Esophagus muscularis mucosa (tissue), 3 donors: ENCODE measurements at regions not wholly inside any gene's neighbourhood (a gene's known extent, or its start where the extent isn't known, plus 50 kb on each side); places are given as distances from the start of the nearest gene placed in this dataset.

ENCODE experiments used
- POLR2A ChIP-seq: fragments of 450-650 bp; IDR thresholded peaks from one replicate; pipeline ENCODE4 v1.6.1; 2017; ENCODE audit warnings: antibody characterized with exemption, moderate library complexity, mild to moderate bottlenecking, low read depth
- TF ChIP-seq, protein P1 (sequence below), 3 experiments: fragments of 200-600 bp in 2 of 3; fragments of 450-650 bp in 1 of 3; sonication (generic) in 2 of 3; IDR thresholded peaks; one replicate each; pipeline ENCODE4 v1.5.1; 2017 to 2019; ENCODE audit warnings: antibody characterized with exemption in 3 of 3, mild to moderate bottlenecking in 2 of 3, moderate library complexity in 1 of 3

GRCh38 chr4:38482696-38483095 is 181.3 kb upstream of the KLF3 start:
- TF ChIP-seq, protein P1, sequence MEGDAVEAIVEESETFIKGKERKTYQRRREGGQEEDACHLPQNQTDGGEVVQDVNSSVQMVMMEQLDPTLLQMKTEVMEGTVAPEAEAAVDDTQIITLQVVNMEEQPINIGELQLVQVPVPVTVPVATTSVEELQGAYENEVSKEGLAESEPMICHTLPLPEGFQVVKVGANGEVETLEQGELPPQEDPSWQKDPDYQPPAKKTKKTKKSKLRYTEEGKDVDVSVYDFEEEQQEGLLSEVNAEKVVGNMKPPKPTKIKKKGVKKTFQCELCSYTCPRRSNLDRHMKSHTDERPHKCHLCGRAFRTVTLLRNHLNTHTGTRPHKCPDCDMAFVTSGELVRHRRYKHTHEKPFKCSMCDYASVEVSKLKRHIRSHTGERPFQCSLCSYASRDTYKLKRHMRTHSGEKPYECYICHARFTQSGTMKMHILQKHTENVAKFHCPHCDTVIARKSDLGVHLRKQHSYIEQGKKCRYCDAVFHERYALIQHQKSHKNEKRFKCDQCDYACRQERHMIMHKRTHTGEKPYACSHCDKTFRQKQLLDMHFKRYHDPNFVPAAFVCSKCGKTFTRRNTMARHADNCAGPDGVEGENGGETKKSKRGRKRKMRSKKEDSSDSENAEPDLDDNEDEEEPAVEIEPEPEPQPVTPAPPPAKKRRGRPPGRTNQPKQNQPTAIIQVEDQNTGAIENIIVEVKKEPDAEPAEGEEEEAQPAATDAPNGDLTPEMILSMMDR (IDR thresholded peaks at IDR 0.05), result no peak
- TF ChIP-seq POLR2A, result no peak
